Stimulated activated CD4-positive, alpha-beta T cell treated with anti-CD3 and anti-CD28 coated beads, Interleukin-4, amount 100 ng/mL, for 24 hours (primary cell): ENCODE measurements at regions not wholly inside any gene's neighbourhood (a gene's known extent, or its start where the extent isn't known, plus 50 kb on each side); places are given as distances from the start of the nearest gene placed in this dataset.
A peak's percentile ranks its signal among the peaks of the same experiment; 100 is the strongest.
"Not testable (repeated sequence)": the region's sequence is repeated elsewhere in the genome, so short reads cannot be mapped to it uniquely, and the experiment has no call there.

ENCODE experiments used
- DNase-seq: peaks from one replicate; pipeline ENCODE4 v3.0.0-alpha.2; 2020

DNA sequence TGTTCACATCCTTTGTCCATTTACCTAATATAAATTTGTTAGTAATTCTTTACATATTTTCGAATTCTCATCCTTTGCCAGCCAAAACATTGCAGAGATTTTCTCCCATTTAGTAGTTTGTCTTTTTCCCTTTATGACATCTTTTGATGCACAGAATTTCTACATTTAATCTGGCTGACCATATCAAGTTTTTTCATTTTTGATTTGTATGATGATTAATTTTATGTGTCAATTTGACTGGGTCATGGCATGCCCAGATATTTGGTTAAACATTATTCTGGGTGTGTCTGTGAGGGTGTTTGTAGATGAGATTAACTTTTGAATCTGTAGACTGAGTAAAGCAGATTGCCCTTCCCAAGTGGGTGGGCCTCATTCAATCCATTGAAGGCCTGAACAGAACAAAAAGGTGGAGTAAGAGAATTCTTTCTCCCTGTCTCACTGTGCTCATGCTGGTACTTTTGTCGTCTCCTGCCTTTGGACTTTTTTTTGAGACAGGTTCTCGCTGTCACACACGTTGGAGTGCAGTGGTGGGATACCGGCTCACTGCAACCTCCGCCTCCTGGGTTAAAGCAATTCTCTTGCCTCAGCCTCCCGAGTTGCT is 72.1 kb upstream of the EPB41L1 start:
- no peak for DNase-seq

DNA sequence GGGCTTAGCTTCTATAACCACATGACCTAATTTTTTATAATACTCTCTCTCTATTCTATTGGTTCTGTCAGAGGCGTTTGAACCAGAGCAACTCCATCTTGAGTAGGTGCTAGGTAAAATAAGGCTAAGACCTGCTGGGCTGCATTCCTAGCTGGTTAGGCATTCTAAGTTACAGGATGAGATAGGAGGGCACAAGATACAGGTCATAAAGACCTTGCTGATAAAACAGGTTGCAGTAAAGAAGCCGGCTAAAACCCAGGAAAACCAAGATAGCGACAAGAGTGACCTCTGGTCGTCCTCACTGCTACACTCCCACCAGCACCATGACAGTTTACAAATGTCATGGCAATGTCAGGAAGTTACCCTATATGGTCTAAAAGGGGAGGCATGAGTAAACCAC is 71.3 kb upstream of the EPB41L1 start:
- not testable (repeated sequence) for DNase-seq

DNA sequence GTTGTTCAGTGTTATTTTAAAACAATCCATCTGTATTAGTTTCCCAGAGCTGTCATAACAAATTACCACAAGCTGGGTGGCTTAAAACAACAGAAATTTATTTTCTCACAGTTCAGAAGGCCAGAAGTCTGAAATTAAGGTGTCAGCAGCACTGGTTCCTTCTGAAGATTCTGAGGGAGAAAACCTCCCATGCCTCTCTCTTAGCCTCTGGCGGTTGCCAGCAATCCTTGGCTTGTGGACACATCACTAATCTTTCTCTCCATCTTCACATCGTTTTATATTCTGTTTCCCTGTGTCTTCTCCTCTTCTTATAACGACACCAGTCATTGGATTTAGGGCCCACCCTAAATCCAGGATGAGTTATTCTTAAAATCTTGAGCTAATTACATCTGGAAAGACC is 70.2 kb upstream of the EPB41L1 start:
- no peak for DNase-seq

DNA sequence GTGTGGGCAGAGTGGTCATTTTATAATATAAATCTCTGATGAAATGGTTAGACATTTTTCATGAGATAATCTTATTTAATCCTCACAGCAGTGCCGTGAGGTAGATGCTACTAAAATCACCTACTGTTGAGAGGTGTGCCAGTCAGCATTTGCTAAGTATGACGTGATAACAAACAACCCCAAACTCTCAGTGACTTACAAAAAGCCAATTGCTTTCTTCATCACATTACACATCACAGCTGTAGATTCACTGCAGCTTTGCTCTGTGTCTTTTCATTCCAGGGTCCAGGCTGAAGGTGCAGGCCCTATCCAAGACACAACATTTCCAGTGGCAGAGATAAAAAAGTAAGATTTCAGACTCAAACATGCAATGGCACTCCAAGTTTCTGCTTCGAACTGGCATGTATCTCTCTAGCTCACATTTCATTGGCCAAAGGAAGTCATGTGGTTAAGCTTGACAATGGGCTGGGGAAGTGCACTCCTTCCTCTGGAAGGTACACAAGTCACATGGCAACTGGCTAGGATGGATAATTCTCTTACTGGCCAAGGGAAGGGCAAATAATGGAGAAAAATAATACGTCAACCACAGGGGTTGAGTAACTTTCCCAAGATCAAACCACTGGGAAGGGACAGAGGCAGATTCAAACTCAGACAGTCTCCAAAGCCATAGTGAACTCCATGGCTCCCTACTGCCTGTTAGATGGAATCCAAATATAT is 69.5 kb upstream of the EPB41L1 start:
- no peak for DNase-seq

DNA sequence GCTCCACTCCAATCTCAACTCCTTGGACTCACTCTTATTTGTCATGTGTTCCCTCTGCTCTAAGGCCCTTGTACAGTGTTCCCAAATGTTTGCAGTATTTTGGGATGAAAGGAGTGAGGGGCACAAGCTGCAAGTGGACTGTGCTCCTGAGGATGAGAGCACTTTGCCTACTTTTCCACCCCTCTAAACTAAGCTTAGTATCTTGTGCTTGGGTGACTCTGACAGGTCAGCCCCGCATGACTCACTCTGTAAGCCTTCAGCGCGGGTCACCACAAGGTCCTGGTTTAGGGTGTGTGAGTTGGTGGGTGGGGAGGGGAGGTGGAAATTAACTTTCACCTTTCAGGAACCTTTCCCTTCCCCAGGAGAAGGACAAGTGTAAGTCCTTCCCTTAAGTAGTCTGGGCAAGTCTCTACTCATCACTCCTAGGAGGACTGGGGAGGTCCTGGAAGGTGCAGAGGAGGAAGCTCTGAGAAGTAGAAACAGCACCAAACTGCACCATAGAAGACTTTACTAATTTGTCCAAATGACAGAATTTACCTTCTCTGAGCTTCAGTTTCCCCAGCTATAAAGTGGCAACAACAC is 68.8 kb upstream of the EPB41L1 start:
- DNase-seq = no peak

DNA sequence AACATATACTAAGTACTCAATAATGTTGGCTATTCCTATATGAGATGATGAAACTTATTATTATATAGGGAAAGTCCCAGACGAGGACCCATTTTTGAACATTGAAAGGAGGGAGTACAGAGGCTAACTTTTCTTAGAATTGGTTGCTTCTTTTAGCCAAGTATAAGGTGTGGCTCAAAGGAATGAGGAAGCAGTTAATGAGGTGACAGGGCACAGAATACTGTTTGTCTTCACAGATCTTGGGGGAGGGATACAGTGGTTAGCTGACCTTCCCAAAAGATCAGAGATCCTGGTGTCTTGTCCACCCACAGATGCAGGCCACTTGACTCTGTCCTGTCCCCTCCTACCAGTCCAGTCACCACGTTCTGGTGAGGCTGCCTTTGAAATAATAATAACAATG is 67.8 kb upstream of the EPB41L1 start:
- no peak for DNase-seq

DNA sequence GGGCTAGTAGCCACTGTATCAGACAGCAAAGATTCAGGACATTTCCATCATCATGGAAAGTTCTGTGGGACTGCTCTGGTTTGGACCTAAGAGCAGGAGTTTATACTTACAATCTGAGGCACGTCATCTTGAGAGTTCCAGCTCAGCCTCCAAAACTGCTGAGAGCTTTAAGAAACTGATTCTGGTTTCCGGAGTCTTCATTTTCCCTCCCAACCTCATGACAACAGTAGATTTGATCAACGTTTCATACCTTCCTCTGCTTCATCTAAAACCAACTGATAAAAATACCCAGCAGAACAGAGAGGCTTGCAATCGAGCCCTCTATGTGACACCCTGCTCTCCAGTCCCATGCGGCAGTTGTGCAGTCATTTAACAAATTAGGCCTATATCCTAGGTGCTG is 64.3 kb upstream of the EPB41L1 start:
- no peak for DNase-seq

DNA sequence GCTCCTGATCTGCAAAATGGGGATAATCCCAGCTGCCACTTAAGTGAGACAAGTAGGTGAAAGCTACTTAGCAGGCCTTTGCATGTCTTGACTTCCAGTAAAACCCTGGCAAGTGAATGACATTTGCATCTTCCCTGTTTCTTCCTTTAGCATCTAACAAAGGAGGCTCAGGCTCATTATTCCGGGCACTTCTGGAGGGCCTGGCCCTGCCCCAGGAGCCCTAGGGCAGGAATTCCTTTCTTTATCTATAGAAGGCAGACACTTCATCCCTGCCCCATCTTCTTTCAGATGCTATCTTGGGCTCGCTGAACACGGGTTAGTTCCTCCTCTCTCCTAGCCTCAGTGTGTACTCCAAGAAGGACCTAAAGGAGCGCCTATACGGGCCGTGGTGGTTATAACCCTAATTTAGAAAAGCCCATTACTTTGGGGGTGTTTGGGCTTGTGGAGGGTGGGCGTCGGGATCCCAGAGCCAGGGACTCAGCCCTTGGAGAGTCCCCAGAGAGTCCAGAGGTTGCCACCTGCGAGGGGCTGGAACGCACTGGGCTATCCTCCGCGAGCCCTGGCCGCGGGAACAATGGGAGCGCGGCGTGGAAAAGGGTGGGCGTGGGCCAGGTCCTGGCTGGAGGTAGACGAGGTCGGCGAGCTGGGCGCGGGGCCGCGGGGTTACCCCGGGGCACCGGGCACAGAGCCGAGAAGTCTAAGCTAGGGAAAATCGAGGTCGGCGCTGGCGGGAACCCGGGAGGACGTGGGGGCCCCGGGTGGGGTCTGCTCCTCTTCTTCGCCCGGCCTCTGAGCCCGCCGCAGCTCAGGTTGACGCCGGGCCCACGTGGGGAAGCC is 62.8 kb upstream of the EPB41L1 start:
- no peak for DNase-seq

DNA sequence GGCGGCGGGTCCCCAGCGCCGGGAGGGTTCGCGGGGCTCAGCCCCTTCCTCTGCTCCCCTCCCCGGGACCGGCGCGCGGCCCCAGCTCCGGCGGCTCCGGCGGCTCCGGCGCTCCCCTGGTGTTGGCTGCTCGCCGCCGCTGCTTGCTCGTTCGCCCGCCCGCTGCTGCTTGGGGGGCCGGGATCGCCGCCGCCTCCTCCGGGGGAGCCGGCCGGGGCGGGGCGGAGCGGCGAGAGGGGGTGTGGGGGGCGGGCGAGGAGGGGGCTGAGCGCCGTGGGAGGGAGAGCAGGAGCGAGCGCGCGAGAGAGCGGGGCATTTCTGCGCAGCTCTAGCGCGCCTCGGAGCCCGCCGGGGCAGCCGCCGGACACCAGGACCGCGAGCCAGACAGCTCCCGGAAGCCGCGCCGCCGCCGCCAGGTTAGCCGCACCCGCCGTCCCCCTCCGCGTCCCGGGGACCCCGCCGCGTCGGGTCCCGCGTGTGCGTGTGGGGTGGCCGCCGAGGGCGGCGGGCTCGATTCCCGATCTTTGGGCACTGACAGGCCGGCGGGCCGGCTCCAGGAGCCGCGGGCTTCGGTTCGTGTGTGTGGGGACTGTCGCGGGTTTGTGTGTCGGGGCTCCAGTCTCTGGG is 62.0 kb upstream of the EPB41L1 start:
- DNase-seq = no peak

DNA sequence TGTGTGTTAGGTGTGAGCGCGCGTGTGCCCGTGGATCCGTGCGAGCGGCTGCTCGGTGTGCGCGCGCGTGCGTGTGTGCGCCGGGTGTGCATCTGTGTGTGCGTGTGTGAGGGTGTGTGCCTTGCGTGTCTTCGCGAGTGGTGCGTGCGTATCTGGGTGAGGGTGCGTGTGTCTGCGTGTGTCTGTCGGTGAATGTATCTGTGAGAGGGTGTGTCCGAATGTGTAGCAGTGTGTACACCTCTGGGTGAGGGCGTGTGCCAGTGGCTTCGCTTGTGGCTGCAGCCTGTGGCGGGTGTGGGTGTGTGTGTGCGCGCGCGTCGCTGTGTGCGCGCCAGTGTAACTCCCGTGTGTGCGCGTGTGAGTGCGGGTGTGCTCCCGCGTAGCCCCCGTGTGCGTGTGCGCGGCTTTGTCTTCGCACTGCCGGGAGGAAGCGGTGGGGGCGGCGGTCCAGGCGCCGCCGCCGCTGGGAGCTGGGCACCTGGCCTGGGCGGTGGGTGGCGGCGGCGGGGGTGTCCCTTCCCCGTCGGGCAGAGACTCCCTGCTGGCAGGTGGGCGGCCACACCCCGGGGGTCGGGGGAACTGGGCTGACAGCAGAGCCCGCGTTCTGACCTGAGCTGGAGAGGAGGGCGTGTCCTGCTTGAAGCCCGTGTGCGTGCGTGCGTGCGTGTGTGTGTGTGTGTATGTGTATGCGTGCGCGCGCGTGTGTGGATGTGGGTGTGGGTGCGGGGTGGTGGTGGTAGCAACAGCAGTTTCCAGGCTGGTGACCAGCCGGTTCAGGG is 61.3 kb upstream of the EPB41L1 start:
- peak; percentile 45 for DNase-seq

DNA sequence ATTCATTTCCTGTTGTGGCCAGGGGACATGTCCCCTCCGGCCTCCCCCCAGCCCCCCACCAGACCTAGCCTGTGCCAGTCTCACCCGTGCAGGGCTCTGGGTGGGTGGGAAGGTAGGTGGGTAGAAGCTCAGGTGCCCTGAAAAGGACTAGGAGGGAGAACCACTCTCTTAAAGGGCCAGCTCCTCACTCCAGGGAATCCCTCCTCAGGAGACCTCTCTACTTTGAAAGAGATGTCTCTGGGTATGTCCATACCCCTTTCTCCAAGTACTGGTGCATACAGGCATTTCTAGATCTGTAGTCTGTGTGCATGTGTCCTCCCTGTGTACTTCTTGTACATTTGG is 60.8 kb upstream of the EPB41L1 start:
- no peak for DNase-seq

DNA sequence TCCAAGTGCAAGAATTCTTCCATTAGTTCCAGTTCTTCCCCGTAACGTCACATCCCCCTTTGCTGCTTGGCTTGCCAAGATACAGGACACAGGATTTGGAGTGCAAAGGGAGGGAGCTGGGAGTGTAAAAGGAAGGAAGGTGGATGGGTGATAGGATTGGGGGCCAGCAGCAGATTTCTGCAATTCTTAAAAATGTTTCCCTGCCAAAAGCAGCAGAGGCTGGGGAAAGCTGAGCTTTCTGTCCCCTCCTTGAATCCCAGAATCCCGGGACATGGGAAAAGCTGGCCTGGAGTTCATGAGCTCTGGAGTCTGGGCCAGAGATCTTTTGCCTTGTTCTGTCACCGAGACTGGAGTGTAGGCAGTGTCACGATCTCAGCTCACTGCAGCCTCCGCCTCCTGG is 60.0 kb upstream of the EPB41L1 start:
- DNase-seq = no peak

DNA sequence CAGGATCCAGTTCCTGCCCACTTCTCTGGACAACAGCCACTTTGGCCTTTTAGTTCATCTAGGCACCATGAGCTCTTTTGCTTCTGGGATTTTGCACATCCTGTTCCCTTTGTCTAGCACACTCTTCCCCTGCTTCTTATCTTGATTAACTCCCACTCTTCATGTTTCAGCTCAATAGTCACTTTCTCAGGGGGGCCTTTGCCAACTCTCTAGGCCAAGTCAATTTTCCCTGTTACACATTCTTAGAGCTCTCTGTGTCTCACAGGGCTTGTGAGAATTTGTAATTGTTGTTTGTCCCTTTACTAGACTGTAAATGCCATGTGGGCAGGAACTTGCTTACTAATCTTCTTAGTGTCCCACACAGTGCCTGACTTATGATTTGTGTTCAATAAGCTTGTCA is 58.1 kb upstream of the EPB41L1 start:
- no peak for DNase-seq

DNA sequence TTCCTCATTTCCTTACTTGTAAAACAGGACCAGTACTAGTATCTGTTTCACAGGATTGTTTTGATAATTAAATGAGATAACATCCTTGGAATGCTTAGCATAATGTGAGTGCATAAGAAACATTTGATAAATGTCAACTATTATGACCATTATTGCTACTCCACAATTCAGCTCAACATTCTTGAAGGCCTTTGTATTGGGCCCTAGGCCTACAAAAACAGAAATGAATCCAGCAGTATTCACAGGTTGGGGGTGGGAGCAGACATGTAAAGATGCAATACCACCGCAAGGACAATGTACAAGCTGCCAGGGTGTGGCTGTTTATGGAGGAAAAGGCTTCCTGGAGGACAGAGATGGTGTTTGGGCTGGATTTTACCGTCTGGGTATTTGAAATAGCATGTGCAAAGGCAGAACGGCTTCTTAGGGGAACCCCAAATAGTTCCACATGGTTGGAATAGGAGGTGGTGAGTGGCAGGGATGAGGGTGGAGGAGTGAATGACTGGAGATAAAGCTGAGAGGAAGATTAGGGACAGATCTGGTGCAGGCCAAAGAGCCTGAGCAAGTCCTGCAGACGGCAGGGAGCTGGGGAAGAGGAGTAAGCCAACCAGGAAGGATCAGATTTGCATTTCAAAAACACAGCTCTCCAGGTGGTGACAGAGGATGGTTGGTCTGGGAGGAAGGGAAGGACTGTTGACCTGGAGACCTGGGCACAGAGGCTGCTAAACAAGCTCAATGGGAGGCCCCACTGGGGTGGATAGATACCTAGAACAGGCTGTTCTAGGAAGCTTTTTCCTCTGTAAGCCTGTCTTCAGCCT is 57.0 kb upstream of the EPB41L1 start:
- no peak for DNase-seq

DNA sequence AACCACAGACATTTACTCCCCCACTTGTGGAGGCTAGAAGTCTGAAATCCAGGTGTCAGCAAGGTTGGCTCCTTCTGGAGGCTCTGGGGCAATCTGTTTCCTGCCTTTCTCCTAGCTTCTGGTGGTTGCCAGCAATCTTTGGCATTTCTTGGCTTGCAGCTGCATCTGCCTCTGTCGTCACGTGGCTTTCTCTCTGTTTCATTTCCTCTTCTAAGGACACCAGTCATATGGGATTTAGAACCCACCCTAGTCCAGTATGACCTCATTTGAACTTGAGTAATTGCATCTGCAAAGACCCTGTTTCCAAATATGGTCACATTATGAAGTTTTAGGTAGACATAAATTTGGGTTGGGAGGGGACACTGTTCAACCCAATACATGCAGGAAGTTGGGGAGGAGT is 56.2 kb upstream of the EPB41L1 start:
- DNase-seq = no peak

DNA sequence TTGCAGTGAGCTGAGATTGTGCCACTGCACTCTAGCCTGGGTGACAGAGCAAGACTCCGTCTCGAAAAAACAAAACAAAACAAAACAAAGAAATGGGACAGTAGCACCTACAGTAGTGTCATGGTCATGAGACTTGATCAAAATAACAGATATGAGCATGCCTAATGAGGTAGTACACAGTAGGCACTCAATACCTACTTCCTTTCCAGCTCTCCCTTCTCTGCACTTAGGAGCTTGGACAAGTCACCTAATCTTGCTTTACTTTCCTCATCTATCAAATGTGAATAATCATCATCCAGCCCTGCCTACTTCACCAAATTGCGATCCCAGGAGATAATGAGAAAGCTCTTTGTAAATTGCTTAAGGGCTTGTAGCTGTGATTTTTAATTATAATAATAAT is 55.4 kb upstream of the EPB41L1 start:
- no peak for DNase-seq

DNA sequence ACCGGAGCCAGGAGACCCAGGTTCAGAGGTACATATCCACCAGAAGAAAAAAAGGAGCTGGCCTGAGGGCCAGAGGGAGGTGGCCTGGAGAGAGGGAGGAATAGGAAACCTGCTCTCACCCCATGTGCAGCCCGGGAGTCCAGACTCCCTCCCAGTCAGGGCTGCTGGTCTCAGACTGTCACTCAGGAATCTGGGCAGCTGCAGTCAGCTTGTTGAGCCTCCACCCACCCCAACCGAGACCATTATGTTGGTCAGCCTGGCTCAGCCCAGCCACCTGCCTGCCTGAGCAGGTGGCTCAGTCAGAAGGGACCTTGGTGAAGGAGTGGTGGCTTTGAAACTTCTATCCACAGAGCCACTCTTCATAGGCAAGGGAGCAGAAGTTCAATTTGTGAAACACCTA is 53.3 kb upstream of the EPB41L1 start:
- DNase-seq = no peak

DNA sequence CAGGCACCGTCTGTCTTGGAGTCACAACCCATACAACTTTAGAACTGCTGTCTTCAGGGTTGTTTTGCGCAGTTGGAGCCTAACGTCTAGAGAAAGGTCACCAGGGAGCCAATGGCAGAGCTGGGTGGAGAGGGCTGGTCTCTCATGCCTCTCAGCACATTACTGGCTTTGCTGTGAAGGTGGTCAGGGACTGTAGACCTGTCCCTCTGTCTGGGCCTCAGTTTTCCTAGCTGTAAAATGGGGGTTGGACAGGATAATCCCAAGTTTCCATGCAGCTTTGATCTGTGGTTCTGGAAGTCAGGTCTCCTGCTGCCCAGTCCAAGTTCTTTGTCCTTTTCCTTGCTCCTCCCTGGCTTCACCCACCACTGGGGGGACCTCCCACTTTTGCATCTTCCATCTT is 52.2 kb upstream of the EPB41L1 start:
- no peak for DNase-seq

DNA sequence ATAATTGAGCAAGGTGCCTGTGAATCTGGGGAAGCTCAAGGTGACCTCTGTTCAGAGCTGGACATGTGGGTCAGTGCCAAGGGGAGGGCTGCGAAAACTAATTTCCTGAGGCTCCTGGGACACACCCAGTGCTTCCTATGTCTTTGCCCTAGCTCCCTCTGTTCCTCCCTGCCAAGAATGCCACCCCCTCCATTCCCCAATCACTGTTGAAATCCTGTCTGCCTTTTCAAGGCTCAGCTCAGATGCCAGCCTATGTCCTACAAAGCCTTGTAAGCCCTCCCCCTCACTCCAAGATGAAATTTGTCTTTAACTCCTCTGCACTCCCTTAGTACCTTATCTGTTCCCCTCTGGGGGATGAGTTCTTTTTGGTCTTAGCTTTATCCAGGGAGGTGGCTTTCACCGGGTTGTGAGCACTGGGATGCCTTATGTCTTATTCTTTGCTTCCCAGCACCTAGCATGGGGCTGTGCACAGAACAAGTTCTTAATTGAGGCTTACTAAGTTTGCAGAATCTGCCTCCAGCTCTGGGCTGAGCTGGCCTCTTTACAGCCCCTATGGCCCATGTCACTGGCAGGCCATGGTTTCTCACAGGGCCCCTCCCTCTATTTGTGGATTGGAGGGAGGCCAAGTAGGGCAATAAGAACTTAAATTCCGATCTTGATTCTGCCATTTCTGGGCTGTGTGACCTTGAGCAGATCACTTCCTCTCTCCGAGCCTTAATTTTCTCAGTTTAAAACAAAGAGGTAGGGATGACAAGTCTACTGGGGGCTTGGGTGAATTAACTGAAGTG is 51.5 kb upstream of the EPB41L1 start:
- DNase-seq = no peak

DNA sequence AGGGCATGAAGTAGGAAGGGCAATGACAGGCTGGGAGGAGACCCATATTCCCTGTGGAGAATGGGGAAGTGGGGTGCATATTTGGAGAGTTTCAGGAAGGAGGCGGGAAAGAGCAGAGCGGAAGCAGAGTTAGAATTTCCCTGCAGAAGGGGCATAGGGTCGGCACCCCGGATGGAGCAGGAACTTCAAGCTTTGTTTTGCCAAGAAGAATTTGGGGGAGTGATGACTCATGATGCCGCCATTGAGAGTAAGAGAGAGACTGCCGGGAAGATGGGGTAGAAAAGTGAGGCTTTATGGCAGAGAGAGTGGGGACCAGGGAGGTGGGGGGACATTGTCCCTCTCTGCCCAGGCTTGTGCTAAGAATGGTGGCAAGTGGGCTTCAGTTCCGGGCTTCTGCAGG is 50.3 kb upstream of the EPB41L1 start:
- no peak for DNase-seq
